ENCODE measurements at regions not wholly inside any gene's neighbourhood (a gene's known extent, or its start where the extent isn't known, plus 50 kb on each side); places are given as distances from the start of the nearest gene placed in this dataset.

DNA sequence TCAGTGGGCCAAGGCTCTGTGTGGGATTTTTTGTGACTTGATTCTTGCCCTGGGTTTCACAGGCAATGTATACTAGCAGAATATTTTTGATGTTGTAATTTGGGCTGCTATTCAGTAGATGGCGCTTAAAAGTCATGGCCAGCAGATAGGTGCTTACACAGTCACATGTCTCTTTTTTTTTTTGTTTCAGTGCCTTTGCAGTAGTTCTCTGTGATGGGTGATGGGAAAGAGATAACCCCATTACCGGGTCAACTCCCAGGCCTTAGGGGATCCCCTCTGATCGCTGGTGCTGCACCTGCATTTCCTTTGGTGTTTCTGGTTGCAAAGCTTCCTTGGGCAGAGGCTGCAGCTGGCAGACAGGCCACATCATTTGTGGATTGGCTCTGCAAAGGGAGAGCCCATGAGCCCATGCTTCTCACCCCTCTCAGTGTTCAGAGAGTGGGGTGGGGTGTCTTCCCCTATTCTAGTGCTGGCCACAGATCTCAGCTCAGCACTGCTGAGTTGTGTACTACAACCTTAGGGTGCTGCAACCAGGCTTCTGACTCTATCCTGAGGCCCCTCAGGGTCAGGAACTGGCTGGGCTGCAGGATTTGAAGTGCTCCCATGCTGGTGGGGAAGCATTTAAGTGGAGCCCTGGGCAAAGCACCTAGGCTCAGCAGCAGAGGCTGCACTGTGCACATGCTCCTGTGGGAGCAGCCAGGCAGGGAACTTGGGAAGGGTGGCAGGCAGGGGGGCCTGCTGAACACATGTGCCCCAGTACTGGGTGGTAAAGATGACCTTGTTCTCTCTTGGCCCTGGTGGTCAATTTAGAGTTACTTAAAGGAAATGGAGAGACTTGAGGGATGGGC is 219.8 kb upstream of the SPHKAP start:
- TF ChIP-seq POLR2AphosphoS5 (IDR thresholded peaks at IDR 0.05): no peak
- TF ChIP-seq, protein P1, sequence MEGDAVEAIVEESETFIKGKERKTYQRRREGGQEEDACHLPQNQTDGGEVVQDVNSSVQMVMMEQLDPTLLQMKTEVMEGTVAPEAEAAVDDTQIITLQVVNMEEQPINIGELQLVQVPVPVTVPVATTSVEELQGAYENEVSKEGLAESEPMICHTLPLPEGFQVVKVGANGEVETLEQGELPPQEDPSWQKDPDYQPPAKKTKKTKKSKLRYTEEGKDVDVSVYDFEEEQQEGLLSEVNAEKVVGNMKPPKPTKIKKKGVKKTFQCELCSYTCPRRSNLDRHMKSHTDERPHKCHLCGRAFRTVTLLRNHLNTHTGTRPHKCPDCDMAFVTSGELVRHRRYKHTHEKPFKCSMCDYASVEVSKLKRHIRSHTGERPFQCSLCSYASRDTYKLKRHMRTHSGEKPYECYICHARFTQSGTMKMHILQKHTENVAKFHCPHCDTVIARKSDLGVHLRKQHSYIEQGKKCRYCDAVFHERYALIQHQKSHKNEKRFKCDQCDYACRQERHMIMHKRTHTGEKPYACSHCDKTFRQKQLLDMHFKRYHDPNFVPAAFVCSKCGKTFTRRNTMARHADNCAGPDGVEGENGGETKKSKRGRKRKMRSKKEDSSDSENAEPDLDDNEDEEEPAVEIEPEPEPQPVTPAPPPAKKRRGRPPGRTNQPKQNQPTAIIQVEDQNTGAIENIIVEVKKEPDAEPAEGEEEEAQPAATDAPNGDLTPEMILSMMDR (IDR thresholded peaks at IDR 0.05): no peak
- no peak for TF ChIP-seq POLR2A (IDR thresholded peaks at IDR 0.05)
